WTC11 (cell line): ENCODE measurements at regions not wholly inside any gene's neighbourhood (a gene's known extent, or its start where the extent isn't known, plus 50 kb on each side); places are given as distances from the start of the nearest gene placed in this dataset.

Source experiments
- ATAC-seq: fragments of 200-7000 bp; cut with Tn5 transposase; 2 replicates; pipeline ENCODE4 v1.10.0; 2021; ENCODE audit warnings: mild to moderate bottlenecking, moderate library complexity
- CTCF ChIA-PET: fragments of 300-600 bp; sonication (Branson Sonifier 250); formaldehyde crosslinking; loops from one replicate; lab custom pipeline; 2021; ENCODE audit warnings: antibody characterized with exemption; lab: Charles Lee
- POLR2A ChIA-PET: fragments of 350-600 bp; sonication (Branson Sonifier 250); formaldehyde crosslinking; loops from one replicate; lab custom pipeline; 2021; ENCODE audit warnings: antibody characterized with exemption; lab: Charles Lee
- DNase-seq: peaks from one replicate; pipeline ENCODE4 v3.0.0; 2021; ENCODE audit warnings: low spot score
- H3K27ac Mint-ChIP-seq: 2 replicates; pipeline ENCODE4 v1.8.0; 2021; ENCODE audit warnings: mixed read lengths
- H3K27me3 Mint-ChIP-seq: 2 replicates; pipeline ENCODE4 v1.8.0; 2021; ENCODE audit warnings: low read depth, mild to moderate bottlenecking, moderate library complexity, mixed read lengths
- H3K36me3 Mint-ChIP-seq: 2 replicates; pipeline ENCODE4 v1.8.0; 2021; ENCODE audit warnings: mixed read lengths
- H3K4me1 Mint-ChIP-seq: 2 replicates; pipeline ENCODE4 v1.8.0; 2022; ENCODE audit warnings: mixed read lengths
- H3K4me3 Mint-ChIP-seq: 2 replicates; pipeline ENCODE4 v1.8.0; 2021; ENCODE audit warnings: mild to moderate bottlenecking, moderate library complexity, mixed read lengths
- H3K9me3 Mint-ChIP-seq: 2 replicates; pipeline ENCODE4 v1.8.0; 2021; ENCODE audit warnings: mixed read lengths
- CBFB ChIP-seq: sonication (generic); formaldehyde crosslinking; IDR thresholded peaks from 2 replicates; pipeline ENCODE4 v1.8.1; 2022; ENCODE audit warnings: mild to moderate bottlenecking, low read depth, missing genetic modification reagents
- CREB1 ChIP-seq: sonication (generic); formaldehyde crosslinking; IDR thresholded peaks from 2 replicates; pipeline ENCODE4 v1.8.0; 2023; ENCODE audit warnings: mild to moderate bottlenecking, missing genetic modification reagents
- EMX1 ChIP-seq: fragments of 250-450 bp; sonication (Bioruptor Pico); IDR thresholded peaks from 2 replicates; pipeline ENCODE4 v1.8.0; 2021; ENCODE audit warnings: mild to moderate bottlenecking
- NR3C1 ChIP-seq: sonication (generic); formaldehyde crosslinking; conservative IDR thresholded peaks from 2 replicates; pipeline ENCODE4 v1.8.1; 2023; ENCODE audit warnings: low read depth, mild to moderate bottlenecking, missing genetic modification reagents
- SP1 ChIP-seq: sonication (generic); formaldehyde crosslinking; conservative IDR thresholded peaks from 2 replicates; pipeline ENCODE4 v1.8.1; 2022; ENCODE audit warnings: missing genetic modification reagents
- ZBTB21 ChIP-seq: sonication (generic); formaldehyde crosslinking; IDR thresholded peaks from 2 replicates; pipeline ENCODE4 v1.8.1; 2023; ENCODE audit warnings: mild to moderate bottlenecking, missing genetic modification reagents, borderline replicate concordance
- ZNF317 ChIP-seq: sonication (generic); formaldehyde crosslinking; IDR thresholded peaks from 2 replicates; pipeline ENCODE4 v1.8.1; 2023; ENCODE audit warnings: low read depth, mild to moderate bottlenecking, moderate library complexity, missing genetic modification reagents, borderline replicate concordance
- ZNF416 ChIP-seq: fragments of 250-450 bp; sonication (Bioruptor Pico); IDR thresholded peaks from 2 replicates; pipeline ENCODE4 v1.9.0; 2021; ENCODE audit warnings: mild to moderate bottlenecking, inconsistent platforms
- TF ChIP-seq, protein P1 (sequence below): sonication (generic); formaldehyde crosslinking; IDR thresholded peaks from 2 replicates; pipeline ENCODE4 v1.8.1; 2023; ENCODE audit warnings: mild to moderate bottlenecking, moderate library complexity, missing genetic modification reagents
- TF ChIP-seq, protein P2 (sequence below): sonication (generic); formaldehyde crosslinking; conservative IDR thresholded peaks from 2 replicates; pipeline ENCODE4 v1.8.1; 2022; ENCODE audit warnings: mild to moderate bottlenecking, missing genetic modification reagents
- TF ChIP-seq, protein P3 (sequence below): sonication (generic); formaldehyde crosslinking; IDR thresholded peaks from 2 replicates; pipeline ENCODE4 v1.8.1; 2022; ENCODE audit warnings: low read depth, mild to moderate bottlenecking, moderate library complexity, missing genetic modification reagents, borderline replicate concordance
- TF ChIP-seq, protein P4 (sequence below): sonication (generic); formaldehyde crosslinking; IDR thresholded peaks from 2 replicates; pipeline ENCODE4 v1.8.1; 2023; ENCODE audit warnings: mild to moderate bottlenecking, missing genetic modification reagents
- TF ChIP-seq, protein P5 (sequence below): sonication (generic); formaldehyde crosslinking; IDR thresholded peaks from 2 replicates; pipeline ENCODE4 v1.8.1; 2023; ENCODE audit warnings: mild to moderate bottlenecking, missing genetic modification reagents
- TF ChIP-seq, protein P6 (sequence below): fragments of 250-450 bp; sonication (Bioruptor Pico); IDR thresholded peaks from 2 replicates; pipeline ENCODE4 v2.1.2; 2022; ENCODE audit warnings: mild to moderate bottlenecking, moderate library complexity
- TF ChIP-seq, protein P7 (sequence below): fragments of 250-450 bp; sonication (Bioruptor Pico); IDR thresholded peaks from 2 replicates; pipeline ENCODE4 v1.8.0; 2021; ENCODE audit warnings: mild to moderate bottlenecking
- TF ChIP-seq, protein P8 (sequence below): sonication (generic); formaldehyde crosslinking; IDR thresholded peaks from 2 replicates; pipeline ENCODE4 v1.8.0; 2023; ENCODE audit warnings: missing genetic modification reagents
- TF ChIP-seq, protein P9 (sequence below): sonication (generic); formaldehyde crosslinking; IDR thresholded peaks from 2 replicates; pipeline ENCODE4 v1.8.1; 2023; ENCODE audit warnings: mild to moderate bottlenecking, missing genetic modification reagents, moderate library complexity
- TF ChIP-seq, protein P10 (sequence below): sonication (generic); formaldehyde crosslinking; IDR thresholded peaks from 2 replicates; pipeline ENCODE4 v1.8.0; 2022; ENCODE audit warnings: mild to moderate bottlenecking, missing genetic modification reagents

DNA sequence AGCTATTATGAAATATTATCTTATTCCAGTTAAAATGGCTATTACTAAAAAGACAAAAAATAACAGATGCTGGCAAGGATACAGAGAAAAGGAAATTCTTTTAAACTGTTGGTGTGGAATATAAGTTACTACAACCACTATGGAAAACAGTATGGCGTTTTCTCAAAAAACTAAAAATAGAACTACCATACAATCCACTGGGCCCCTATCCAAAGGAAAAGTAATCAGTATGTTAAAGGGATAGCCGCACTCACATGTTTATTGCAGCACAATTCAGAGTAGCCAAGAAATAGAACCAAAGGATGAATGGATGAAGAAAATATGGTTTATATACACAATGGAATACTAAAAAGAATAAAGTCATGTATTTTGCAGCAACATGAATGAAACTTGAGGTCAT lies 303.8 kb upstream of the ECI2 start (continued):
- TF ChIP-seq, protein P1, sequence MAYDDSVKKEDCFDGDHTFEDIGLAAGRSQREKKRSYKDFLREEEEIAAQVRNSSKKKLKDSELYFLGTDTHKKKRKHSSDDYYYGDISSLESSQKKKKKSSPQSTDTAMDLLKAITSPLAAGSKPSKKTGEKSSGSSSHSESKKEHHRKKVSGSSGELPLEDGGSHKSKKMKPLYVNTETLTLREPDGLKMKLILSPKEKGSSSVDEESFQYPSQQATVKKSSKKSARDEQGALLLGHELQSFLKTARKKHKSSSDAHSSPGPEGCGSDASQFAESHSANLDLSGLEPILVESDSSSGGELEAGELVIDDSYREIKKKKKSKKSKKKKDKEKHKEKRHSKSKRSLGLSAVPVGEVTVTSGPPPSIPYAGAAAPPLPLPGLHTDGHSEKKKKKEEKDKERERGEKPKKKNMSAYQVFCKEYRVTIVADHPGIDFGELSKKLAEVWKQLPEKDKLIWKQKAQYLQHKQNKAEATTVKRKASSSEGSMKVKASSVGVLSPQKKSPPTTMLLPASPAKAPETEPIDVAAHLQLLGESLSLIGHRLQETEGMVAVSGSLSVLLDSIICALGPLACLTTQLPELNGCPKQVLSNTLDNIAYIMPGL (CRISPR knock-in tag) = no peak
- TF ChIP-seq, protein P2, sequence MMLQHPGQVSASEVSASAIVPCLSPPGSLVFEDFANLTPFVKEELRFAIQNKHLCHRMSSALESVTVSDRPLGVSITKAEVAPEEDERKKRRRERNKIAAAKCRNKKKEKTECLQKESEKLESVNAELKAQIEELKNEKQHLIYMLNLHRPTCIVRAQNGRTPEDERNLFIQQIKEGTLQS (CRISPR knock-in tag) = no peak
- TF ChIP-seq, protein P3, sequence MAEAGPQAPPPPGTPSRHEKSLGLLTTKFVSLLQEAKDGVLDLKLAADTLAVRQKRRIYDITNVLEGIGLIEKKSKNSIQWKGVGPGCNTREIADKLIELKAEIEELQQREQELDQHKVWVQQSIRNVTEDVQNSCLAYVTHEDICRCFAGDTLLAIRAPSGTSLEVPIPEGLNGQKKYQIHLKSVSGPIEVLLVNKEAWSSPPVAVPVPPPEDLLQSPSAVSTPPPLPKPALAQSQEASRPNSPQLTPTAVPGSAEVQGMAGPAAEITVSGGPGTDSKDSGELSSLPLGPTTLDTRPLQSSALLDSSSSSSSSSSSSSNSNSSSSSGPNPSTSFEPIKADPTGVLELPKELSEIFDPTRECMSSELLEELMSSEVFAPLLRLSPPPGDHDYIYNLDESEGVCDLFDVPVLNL = no peak
- TF ChIP-seq CBFB (CRISPR knock-in tag) (no peak), CREB1 (no peak), ZBTB21 (CRISPR knock-in tag) (no peak), ZNF317 (CRISPR knock-in tag) (no peak), ZNF416 (CRISPR knock-in tag) (no peak), SP1 (CRISPR knock-in tag) (no peak)
- TF ChIP-seq, protein P4, sequence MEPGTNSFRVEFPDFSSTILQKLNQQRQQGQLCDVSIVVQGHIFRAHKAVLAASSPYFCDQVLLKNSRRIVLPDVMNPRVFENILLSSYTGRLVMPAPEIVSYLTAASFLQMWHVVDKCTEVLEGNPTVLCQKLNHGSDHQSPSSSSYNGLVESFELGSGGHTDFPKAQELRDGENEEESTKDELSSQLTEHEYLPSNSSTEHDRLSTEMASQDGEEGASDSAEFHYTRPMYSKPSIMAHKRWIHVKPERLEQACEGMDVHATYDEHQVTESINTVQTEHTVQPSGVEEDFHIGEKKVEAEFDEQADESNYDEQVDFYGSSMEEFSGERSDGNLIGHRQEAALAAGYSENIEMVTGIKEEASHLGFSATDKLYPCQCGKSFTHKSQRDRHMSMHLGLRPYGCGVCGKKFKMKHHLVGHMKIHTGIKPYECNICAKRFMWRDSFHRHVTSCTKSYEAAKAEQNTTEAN = no peak
- TF ChIP-seq, protein P5, sequence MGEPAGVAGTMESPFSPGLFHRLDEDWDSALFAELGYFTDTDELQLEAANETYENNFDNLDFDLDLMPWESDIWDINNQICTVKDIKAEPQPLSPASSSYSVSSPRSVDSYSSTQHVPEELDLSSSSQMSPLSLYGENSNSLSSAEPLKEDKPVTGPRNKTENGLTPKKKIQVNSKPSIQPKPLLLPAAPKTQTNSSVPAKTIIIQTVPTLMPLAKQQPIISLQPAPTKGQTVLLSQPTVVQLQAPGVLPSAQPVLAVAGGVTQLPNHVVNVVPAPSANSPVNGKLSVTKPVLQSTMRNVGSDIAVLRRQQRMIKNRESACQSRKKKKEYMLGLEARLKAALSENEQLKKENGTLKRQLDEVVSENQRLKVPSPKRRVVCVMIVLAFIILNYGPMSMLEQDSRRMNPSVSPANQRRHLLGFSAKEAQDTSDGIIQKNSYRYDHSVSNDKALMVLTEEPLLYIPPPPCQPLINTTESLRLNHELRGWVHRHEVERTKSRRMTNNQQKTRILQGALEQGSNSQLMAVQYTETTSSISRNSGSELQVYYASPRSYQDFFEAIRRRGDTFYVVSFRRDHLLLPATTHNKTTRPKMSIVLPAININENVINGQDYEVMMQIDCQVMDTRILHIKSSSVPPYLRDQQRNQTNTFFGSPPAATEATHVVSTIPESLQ = no peak
- TF ChIP-seq, protein P6, sequence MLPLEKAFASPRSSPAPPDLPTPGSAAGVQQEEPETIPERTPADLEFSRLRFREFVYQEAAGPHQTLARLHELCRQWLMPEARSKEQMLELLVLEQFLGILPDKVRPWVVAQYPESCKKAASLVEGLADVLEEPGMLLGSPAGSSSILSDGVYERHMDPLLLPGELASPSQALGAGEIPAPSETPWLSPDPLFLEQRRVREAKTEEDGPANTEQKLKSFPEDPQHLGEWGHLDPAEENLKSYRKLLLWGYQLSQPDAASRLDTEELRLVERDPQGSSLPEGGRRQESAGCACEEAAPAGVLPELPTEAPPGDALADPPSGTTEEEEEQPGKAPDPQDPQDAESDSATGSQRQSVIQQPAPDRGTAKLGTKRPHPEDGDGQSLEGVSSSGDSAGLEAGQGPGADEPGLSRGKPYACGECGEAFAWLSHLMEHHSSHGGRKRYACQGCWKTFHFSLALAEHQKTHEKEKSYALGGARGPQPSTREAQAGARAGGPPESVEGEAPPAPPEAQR (CRISPR knock-in tag) = no peak
- TF ChIP-seq, protein P7, sequence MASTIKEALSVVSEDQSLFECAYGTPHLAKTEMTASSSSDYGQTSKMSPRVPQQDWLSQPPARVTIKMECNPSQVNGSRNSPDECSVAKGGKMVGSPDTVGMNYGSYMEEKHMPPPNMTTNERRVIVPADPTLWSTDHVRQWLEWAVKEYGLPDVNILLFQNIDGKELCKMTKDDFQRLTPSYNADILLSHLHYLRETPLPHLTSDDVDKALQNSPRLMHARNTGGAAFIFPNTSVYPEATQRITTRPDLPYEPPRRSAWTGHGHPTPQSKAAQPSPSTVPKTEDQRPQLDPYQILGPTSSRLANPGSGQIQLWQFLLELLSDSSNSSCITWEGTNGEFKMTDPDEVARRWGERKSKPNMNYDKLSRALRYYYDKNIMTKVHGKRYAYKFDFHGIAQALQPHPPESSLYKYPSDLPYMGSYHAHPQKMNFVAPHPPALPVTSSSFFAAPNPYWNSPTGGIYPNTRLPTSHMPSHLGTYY = no peak
- TF ChIP-seq, all 79 proteins: peak for 0

DNA sequence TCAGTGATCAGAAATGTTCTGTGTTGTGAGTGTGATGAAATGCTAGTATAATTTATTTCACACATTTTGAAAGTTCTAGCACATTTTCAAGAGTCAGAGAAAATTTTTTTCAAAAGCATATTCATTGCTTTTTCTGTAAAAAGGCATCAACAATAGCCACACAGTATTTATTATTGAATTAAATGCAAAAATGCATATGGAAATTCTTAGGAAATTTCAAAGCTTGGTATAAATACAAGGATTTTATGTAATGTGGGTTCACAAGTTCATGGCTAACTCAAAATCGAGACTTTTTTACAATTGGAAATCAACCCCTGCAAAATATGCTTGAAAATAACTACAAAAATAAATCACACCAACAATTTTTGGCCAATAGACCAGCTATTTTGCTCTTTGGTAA lies 302.0 kb upstream of the ECI2 start:
- H3K36me3 Mint-ChIP-seq = no peaks in the 10 kb centered on the region
- H3K4me3 Mint-ChIP-seq = no peak overlapping the region
- H3K4me1 Mint-ChIP-seq = peaks cover 5% of the 10 kb centered on the region; the same call in 1 of the 2 replicates
- DNase-seq = no peak
- peaks cover 7% of the 10 kb centered on the region for H3K9me3 Mint-ChIP-seq
- H3K27ac Mint-ChIP-seq = no peak overlapping the region
- TF ChIP-seq NR3C1 (CRISPR knock-in tag) (no peak), EMX1 (CRISPR knock-in tag) (no peak)
- TF ChIP-seq, protein P8, sequence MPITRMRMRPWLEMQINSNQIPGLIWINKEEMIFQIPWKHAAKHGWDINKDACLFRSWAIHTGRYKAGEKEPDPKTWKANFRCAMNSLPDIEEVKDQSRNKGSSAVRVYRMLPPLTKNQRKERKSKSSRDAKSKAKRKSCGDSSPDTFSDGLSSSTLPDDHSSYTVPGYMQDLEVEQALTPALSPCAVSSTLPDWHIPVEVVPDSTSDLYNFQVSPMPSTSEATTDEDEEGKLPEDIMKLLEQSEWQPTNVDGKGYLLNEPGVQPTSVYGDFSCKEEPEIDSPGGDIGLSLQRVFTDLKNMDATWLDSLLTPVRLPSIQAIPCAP (CRISPR knock-in tag) = no peak
- TF ChIP-seq, protein P9, sequence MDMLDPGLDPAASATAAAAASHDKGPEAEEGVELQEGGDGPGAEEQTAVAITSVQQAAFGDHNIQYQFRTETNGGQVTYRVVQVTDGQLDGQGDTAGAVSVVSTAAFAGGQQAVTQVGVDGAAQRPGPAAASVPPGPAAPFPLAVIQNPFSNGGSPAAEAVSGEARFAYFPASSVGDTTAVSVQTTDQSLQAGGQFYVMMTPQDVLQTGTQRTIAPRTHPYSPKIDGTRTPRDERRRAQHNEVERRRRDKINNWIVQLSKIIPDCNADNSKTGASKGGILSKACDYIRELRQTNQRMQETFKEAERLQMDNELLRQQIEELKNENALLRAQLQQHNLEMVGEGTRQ (CRISPR knock-in tag) = no peak
- TF ChIP-seq, protein P10, sequence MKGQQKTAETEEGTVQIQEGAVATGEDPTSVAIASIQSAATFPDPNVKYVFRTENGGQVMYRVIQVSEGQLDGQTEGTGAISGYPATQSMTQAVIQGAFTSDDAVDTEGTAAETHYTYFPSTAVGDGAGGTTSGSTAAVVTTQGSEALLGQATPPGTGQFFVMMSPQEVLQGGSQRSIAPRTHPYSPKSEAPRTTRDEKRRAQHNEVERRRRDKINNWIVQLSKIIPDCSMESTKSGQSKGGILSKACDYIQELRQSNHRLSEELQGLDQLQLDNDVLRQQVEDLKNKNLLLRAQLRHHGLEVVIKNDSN (CRISPR knock-in tag) = no peak
- POLR2A ChIA-PET = no interaction called here
- ATAC-seq = no peak
- no peaks in the 10 kb centered on the region; the same call in 1 of the 2 replicates for H3K27me3 Mint-ChIP-seq
- CTCF ChIA-PET = no interaction called here
